ENCODE measurements at regions not wholly inside any gene's neighbourhood (a gene's known extent, or its start where the extent isn't known, plus 50 kb on each side); places are given as distances from the start of the nearest gene placed in this dataset.

GRCh38 chr3:7953449-7954014, 548.1 kb upstream of the LMCD1 start:
- TF ChIP-seq CTCF (IDR thresholded peaks at IDR 0.05): no peak
- ATAC-seq (ENCODE audit: low FRiP score): no peak
- no peak for DNase-seq (ENCODE audit: low spot score)

GRCh38 chr3:7957024-7957423, 544.6 kb upstream of the LMCD1 start:
- ATAC-seq (ENCODE audit: low FRiP score): no peak
- TF ChIP-seq CTCF (IDR thresholded peaks at IDR 0.05): no peak
- no peak for DNase-seq (ENCODE audit: low spot score)

- ATAC-seq (ENCODE audit: low FRiP score) (no peak), DNase-seq (ENCODE audit: low spot score) (no peak)
- TF ChIP-seq CTCF (IDR thresholded peaks at IDR 0.05): no peak
Observed at GRCh38 chr3:7959094-7959493, 542.5 kb upstream of the LMCD1 start.

GRCh38 chr3:7960601-7961000, 541.0 kb upstream of the LMCD1 start:
- no peak for TF ChIP-seq CTCF (IDR thresholded peaks at IDR 0.05)
- no peak for DNase-seq (ENCODE audit: low spot score)

GRCh38 chr3:7962301-7962700, 539.3 kb upstream of the LMCD1 start:
- no peak for DNase-seq (ENCODE audit: low spot score)
- no peak for ATAC-seq (ENCODE audit: low FRiP score)
- TF ChIP-seq CTCF (IDR thresholded peaks at IDR 0.05): no peak

More at GRCh38 chr3:7960601-7961000, 541.0 kb upstream of the LMCD1 start:
- ATAC-seq (ENCODE audit: low FRiP score): no peak

GRCh38 chr3:7964899-7965298, 536.7 kb upstream of the LMCD1 start:
- ATAC-seq (ENCODE audit: low FRiP score) (no peak), DNase-seq (ENCODE audit: low spot score) (no peak)
- no peak for TF ChIP-seq CTCF (IDR thresholded peaks at IDR 0.05)

GRCh38 chr3:7973006-7973405, 528.6 kb upstream of the LMCD1 start:
- ATAC-seq (ENCODE audit: low FRiP score): no peak
- TF ChIP-seq CTCF (IDR thresholded peaks at IDR 0.05): no peak
- no peak for DNase-seq (ENCODE audit: low spot score)

Measured in omental fat pad (tissue), 3 donors.